IMR-90 (cell line): ENCODE measurements at regions not wholly inside any gene's neighbourhood (a gene's known extent, or its start where the extent isn't known, plus 50 kb on each side); places are given as distances from the start of the nearest gene placed in this dataset.

ENCODE experiments used
- ATAC-seq: fragments of 200-7000 bp; cut with Tn5 transposase; 2 replicates; pipeline ENCODE4 v1.9.1; 2020; ENCODE audit warnings: low read depth, mild to moderate bottlenecking, moderate library complexity
- BruUV-seq: library from RNA; stranded (reverse); fragments of 400-500 nt; replicated peaks from 2 replicates; lab custom pipeline; 2021; lab: Mats Ljungman, UMichigan
- CTCF ChIA-PET: fragments of 300-600 bp; formaldehyde crosslinking; extraction: SDS; loops from one replicate; lab custom pipeline; 2021; ENCODE audit warnings: antibody characterized with exemption; lab: Yijun Ruan, JAX
- POLR2A ChIA-PET: fragments of 300-600 bp; sonication (Branson Sonifier 250); formaldehyde crosslinking; loops from one replicate; lab custom pipeline; 2022; ENCODE audit warnings: antibody characterized with exemption; ENCODE audit not compliant: unreplicated experiment; lab: Charles Lee
- DNase-seq: peaks from one replicate; pipeline ENCODE4 v3.0.0; 2013
- H2AFZ ChIP-seq: replicated peaks from 2 replicates; pipeline ENCODE3; 2013; ENCODE audit warnings: low read length, mild to moderate bottlenecking; ENCODE audit not compliant: poor library complexity
- H2AK5ac ChIP-seq: 2 replicates; pipeline ENCODE4 v1.6.1; 2013; ENCODE audit warnings: low read depth, low read length, inconsistent platforms
- H2AK9ac ChIP-seq: replicated peaks from 2 replicates; pipeline ENCODE3; 2013; ENCODE audit warnings: mild to moderate bottlenecking, low read depth, low read length, moderate library complexity; ENCODE audit not compliant: poor library complexity
- H2BK120ac ChIP-seq: 2 replicates; pipeline ENCODE4 v1.6.1; 2013; ENCODE audit warnings: low read depth, low read length, inconsistent platforms
- H2BK15ac ChIP-seq: 3 replicates; pipeline ENCODE4 v1.6.1; 2013; ENCODE audit warnings: low read depth, low read length, inconsistent platforms
- H2BK20ac ChIP-seq: 2 replicates; pipeline ENCODE4 v1.6.1; 2013; ENCODE audit warnings: low read depth, mild to moderate bottlenecking, inconsistent platforms, low read length, moderate library complexity
- H2BK5ac ChIP-seq: 2 replicates; pipeline ENCODE4 v1.6.1; 2013; ENCODE audit warnings: mild to moderate bottlenecking, low read depth, low read length, inconsistent platforms; ENCODE audit not compliant: poor library complexity, severe bottlenecking
- H3K14ac ChIP-seq: replicated peaks from 2 replicates; pipeline ENCODE4 v1.6.1; 2013; ENCODE audit warnings: low read depth, low read length, inconsistent platforms
- H3K18ac ChIP-seq: 2 replicates; pipeline ENCODE4 v1.6.1; 2013; ENCODE audit warnings: low read depth, low read length, control low read depth
- H3K23ac ChIP-seq: 2 replicates; pipeline ENCODE4 v1.6.1; 2013; ENCODE audit warnings: low read depth, low read length, inconsistent platforms
- H3K27ac ChIP-seq: 2 replicates; pipeline ENCODE4 v1.5.1; 2013; ENCODE audit warnings: mild to moderate bottlenecking, control low read depth, low read length; ENCODE audit not compliant: insufficient read depth
- H3K27me3 ChIP-seq: 2 replicates; pipeline ENCODE4 v1.6.1; 2013; ENCODE audit warnings: low read length; ENCODE audit not compliant: control insufficient read depth, insufficient read depth
- H3K36me3 ChIP-seq: 2 replicates; pipeline ENCODE4 v1.6.1; 2013; ENCODE audit warnings: low read length, mixed read lengths; ENCODE audit not compliant: control insufficient read depth, insufficient read depth
- H3K4ac ChIP-seq: 2 replicates; pipeline ENCODE4 v1.6.1; 2013; ENCODE audit warnings: low read depth, low read length, inconsistent platforms
- H3K4me1 ChIP-seq: 2 replicates; pipeline ENCODE4 v1.6.1; 2013; ENCODE audit warnings: low read length, mixed read lengths; ENCODE audit not compliant: control insufficient read depth, insufficient read depth
- H3K4me2 ChIP-seq: 2 replicates; pipeline ENCODE4 v1.6.1; 2013; ENCODE audit warnings: low read depth, mild to moderate bottlenecking, control low read depth, low read length, moderate library complexity
- H3K4me3 ChIP-seq: 2 replicates; pipeline ENCODE4 v1.5.1; 2013; ENCODE audit warnings: low read depth, mild to moderate bottlenecking, control low read depth, low read length, moderate library complexity; ENCODE audit not compliant: insufficient read depth
- H3K56ac ChIP-seq: 2 replicates; pipeline ENCODE4 v1.6.1; 2013; ENCODE audit warnings: low read length, inconsistent platforms; ENCODE audit not compliant: insufficient read depth; ENCODE audit errors: extremely low read depth
- H3K79me1 ChIP-seq, 2 experiments: 2 replicates each; pipeline ENCODE4 v1.6.1; 2013; ENCODE audit warnings: low read length in 2 of 2, inconsistent platforms in 1 of 2, low read depth in 1 of 2
- H3K9ac ChIP-seq: 2 replicates; pipeline ENCODE4 v1.6.1; 2013; ENCODE audit warnings: low read depth, low read length, control low read depth
- H3K9me1 ChIP-seq: 2 replicates; pipeline ENCODE4 v1.6.1; 2013; ENCODE audit warnings: low read length, inconsistent platforms; ENCODE audit not compliant: insufficient read depth
- H3K9me3 ChIP-seq: 2 replicates; pipeline ENCODE4 v1.6.1; 2013; ENCODE audit warnings: low read length; ENCODE audit not compliant: control insufficient read depth, insufficient read depth
- H4K20me1 ChIP-seq: 2 replicates; pipeline ENCODE4 v1.6.1; 2013; ENCODE audit warnings: low read length, inconsistent platforms; ENCODE audit not compliant: insufficient read depth
- H4K5ac ChIP-seq: 2 replicates; pipeline ENCODE4 v1.6.1; 2013; ENCODE audit warnings: mild to moderate bottlenecking, low read depth, low read length, control low read depth
- H4K8ac ChIP-seq, 2 experiments: 2 replicates each; pipeline ENCODE4 v1.6.1; 2013; ENCODE audit warnings: low read depth in 2 of 2, low read length in 2 of 2, control low read depth in 1 of 2, inconsistent platforms in 1 of 2
- H4K91ac ChIP-seq: 2 replicates; pipeline ENCODE4 v1.6.1; 2013; ENCODE audit warnings: low read depth, low read length, inconsistent platforms; ENCODE audit not compliant: insufficient read depth
- BHLHE40 ChIP-seq: fragments of 150-350 bp; IDR thresholded peaks from 2 replicates; pipeline ENCODE4 v1.6.1; 2016; ENCODE audit warnings: mild to moderate bottlenecking, low read depth, low read length
- FOS ChIP-seq: fragments of 150-350 bp; IDR thresholded peaks from 2 replicates; pipeline ENCODE4 v1.6.1; 2016; ENCODE audit warnings: low read depth, low read length
- MAZ ChIP-seq: IDR thresholded peaks from 2 replicates; pipeline ENCODE4 v1.6.1; 2012; ENCODE audit warnings: low read depth, mild to moderate bottlenecking, low read length, improper control_type of control experiment, moderate library complexity, borderline replicate concordance
- MXI1 ChIP-seq: IDR thresholded peaks from 2 replicates; pipeline ENCODE4 v1.6.1; 2012; ENCODE audit warnings: low read depth, mild to moderate bottlenecking, low read length, moderate library complexity, borderline replicate concordance
- POLR2A ChIP-seq: IDR thresholded peaks from 2 replicates; pipeline ENCODE4 v1.6.1; 2012; ENCODE audit warnings: mild to moderate bottlenecking, low read depth, low read length
- RAD21 ChIP-seq: IDR thresholded peaks from 2 replicates; pipeline ENCODE4 v1.6.1; 2012; ENCODE audit warnings: low read length, improper control_type of control experiment
- RFX5 ChIP-seq: IDR thresholded peaks from 2 replicates; pipeline ENCODE4 v1.8.0; 2012; ENCODE audit warnings: low read depth, mild to moderate bottlenecking, low read length, moderate library complexity
- WGBS, 2 experiments: methylation state at CpG; one replicate each; pipeline versions ENCODE4 v1.1.5 to v1.1.7; 2013; ENCODE audit warnings: missing lambda C conversion rate in 2 of 2; ENCODE audit not compliant: insufficient read length in 1 of 2; ENCODE audit errors: extremely low coverage in 2 of 2; 5-methylcytosine and 5-hydroxymethylcytosine counted together
- dilution Hi-C: fragments of 300-500 bp; cut with HindIII; formaldehyde crosslinking; loops from one replicate; pipeline ENCODE4 v1.14.3; 2018; ENCODE audit warnings: low sequenced_read_pairs; ENCODE audit not compliant: unreplicated experiment
- in situ Hi-C: fragments of 300-500 bp; cut with MboI; formaldehyde crosslinking; loops from 3 replicates; pipeline ENCODE4 v1.14.3; 2019; ENCODE audit warnings: low sequenced_read_pairs, inconsistent platforms, mixed read lengths
- intact Hi-C: fragments of 100-400 bp; cut with micrococcal nuclease; formaldehyde crosslinking; loops from 2 replicates; pipeline ENCODE4 v1.10.0; 2022
- TF ChIP-seq, protein P1 (sequence below): fragments of 150-350 bp; IDR thresholded peaks from 2 replicates; pipeline ENCODE4 v1.6.1; 2017; ENCODE audit warnings: mild to moderate bottlenecking, antibody characterized with exemption, low read length, low read depth

DNA sequence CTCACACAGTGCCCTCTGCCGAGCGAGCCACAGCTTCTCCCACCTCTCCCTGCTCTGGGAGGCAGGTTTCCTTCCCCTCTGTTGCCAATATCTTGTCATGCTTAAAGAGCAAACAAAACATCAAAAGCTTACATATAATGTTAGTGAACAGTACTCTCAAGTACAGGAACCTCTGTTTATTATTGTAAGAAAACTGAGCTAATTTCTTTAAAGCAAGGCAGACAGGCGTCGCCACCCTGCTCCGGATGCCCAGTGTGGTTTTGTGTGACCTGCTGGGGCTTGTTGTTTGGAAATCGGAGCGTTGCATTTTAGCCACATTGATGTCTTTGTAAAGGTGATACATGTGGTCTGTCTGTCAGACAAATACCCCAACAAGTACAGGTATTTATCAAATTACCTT lies 401.4 kb upstream of the IRX1 start:
- Histone ChIP-seq H4K20me1 (no peaks in the 10 kb centered on the region), H4K8ac (no peak overlapping the region), H3K14ac (no peak overlapping the region), H3K27me3 (no peaks in the 10 kb centered on the region), H2AK5ac (no peak overlapping the region), H2AFZ (no peak overlapping the region), H3K56ac (no peak overlapping the region), H3K9ac (no peak overlapping the region), H2BK20ac (no peak overlapping the region), H3K36me3 (no peaks in the 10 kb centered on the region), H2BK15ac (no peak overlapping the region), H3K27ac (no peak overlapping the region), H2BK120ac (no peak overlapping the region), H3K4me1 (no peaks in the 10 kb centered on the region), H3K4ac (no peak overlapping the region), H3K9me1 (no peaks in the 10 kb centered on the region), H2AK9ac (no peak overlapping the region), H3K79me1 (no peaks in the 10 kb centered on the region), H3K4me2 (no peak overlapping the region), H3K23ac (no peak overlapping the region), H3K18ac (no peak overlapping the region), H4K91ac (no peak overlapping the region), H3K9me3 (peaks cover 18% of the 10 kb centered on the region), H2BK5ac (no peak overlapping the region), H4K5ac (no peak overlapping the region), H3K4me3 (no peak overlapping the region)
- TF ChIP-seq BHLHE40 (no peak), MXI1 (no peak), RFX5 (no peak), MAZ (no peak), RAD21 (no peak), FOS (no peak), POLR2A (no peak)
- TF ChIP-seq, protein P1, sequence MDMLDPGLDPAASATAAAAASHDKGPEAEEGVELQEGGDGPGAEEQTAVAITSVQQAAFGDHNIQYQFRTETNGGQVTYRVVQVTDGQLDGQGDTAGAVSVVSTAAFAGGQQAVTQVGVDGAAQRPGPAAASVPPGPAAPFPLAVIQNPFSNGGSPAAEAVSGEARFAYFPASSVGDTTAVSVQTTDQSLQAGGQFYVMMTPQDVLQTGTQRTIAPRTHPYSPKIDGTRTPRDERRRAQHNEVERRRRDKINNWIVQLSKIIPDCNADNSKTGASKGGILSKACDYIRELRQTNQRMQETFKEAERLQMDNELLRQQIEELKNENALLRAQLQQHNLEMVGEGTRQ = no peak
- dilution Hi-C loops (no loop called here), intact Hi-C loops (no loop called here), in situ Hi-C loops (no loop called here)
- DNase-seq (no peak), ATAC-seq (no peak)
- CTCF ChIA-PET = no interaction called here
- BruUV-seq = no TSS peak
- no CpG with 5 or more reads among the region's 7 CpGs for WGBS, 2 experiments
- POLR2A ChIA-PET = no interaction called here
